HepG2 (cell line): ENCODE measurements at regions not wholly inside any gene's neighbourhood (a gene's known extent, or its start where the extent isn't known, plus 50 kb on each side); places are given as distances from the start of the nearest gene placed in this dataset.

Source experiments
- ATAC-seq: fragments of 200-7000 bp; cut with Tn5 transposase; 3 replicates; pipeline ENCODE4 v1.9.1; 2020; ENCODE audit warnings: mild to moderate bottlenecking, moderate library complexity
- BruUV-seq: library from RNA; stranded (reverse); fragments of 400-500 nt; replicated peaks from 2 replicates; lab custom pipeline; 2021; lab: Mats Ljungman, UMichigan
- CTCF ChIA-PET: fragments of 300-600 bp; formaldehyde crosslinking; extraction: SDS; loops from one replicate; lab custom pipeline; 2021; ENCODE audit warnings: low total read pairs, inconsistent platforms, low intra/inter-chr PET ratio; lab: Yijun Ruan, JAX
- POLR2A ChIA-PET: fragments of 350-600 bp; sonication (Branson Sonifier 250); formaldehyde crosslinking; loops from one replicate; lab custom pipeline; 2020; ENCODE audit warnings: antibody characterized with exemption, inconsistent platforms; lab: Yijun Ruan, JAX
- DNase-seq: peaks from one replicate; pipeline ENCODE4 v3.0.0-alpha.2; 2015; ENCODE audit warnings: low spot score
- FAIRE-seq: peaks from 3 replicates; lab custom pipeline; 2011; peaks lifted over from hg19 to GRCh38; lab: Jason Lieb, UNC
- H2AFZ ChIP-seq: one replicate; pipeline ENCODE4 v1.6.1; 2011; ENCODE audit warnings: low read length, inconsistent platforms
- H3K27ac ChIP-seq: fragments of 300-600 bp; 3 replicates; pipeline ENCODE4 v1.8.0; 2011; ENCODE audit warnings: mixed run types, mild to moderate bottlenecking, mixed read lengths, low read length, inconsistent platforms; ENCODE audit not compliant: insufficient read depth; ENCODE audit errors: extremely low read length
- H3K27me3 ChIP-seq, 2 experiments: fragments of 200-600 bp in 1 of 2; 2 replicates in 1 of 2; 3 replicates in 1 of 2; pipeline versions ENCODE4 v1.6.0 to v1.8.0; 2011; ENCODE audit warnings: low read length in 2 of 2, mild to moderate bottlenecking in 2 of 2, moderate library complexity in 2 of 2, inconsistent platforms in 1 of 2; ENCODE audit not compliant: insufficient read depth in 2 of 2, control insufficient read depth in 1 of 2
- H3K36me3 ChIP-seq, 2 experiments: fragments of 200-600 bp in 1 of 2; replicated peaks in 1 of 2; 2 replicates in 1 of 2; 3 replicates in 1 of 2; pipeline versions ENCODE4 v1.5.1 to v1.8.0; 2011; ENCODE audit warnings: low read length in 2 of 2, inconsistent platforms in 1 of 2; ENCODE audit not compliant: insufficient read depth in 2 of 2, control insufficient read depth in 1 of 2
- H3K4me1 ChIP-seq: 2 replicates; pipeline ENCODE4 v1.5.1; 2012; ENCODE audit warnings: low read length, inconsistent platforms; ENCODE audit not compliant: insufficient read depth
- H3K4me2 ChIP-seq: 2 replicates; pipeline ENCODE4 v1.6.0; 2011; ENCODE audit warnings: low read depth, low read length, inconsistent platforms
- H3K4me3 ChIP-seq, 3 experiments: fragments of 200-600 bp in 1 of 3; sonication (generic), shearing (Covaris generic) in 1 of 3; replicated peaks in 1 of 3; 2 replicates each; pipeline ENCODE4 v1.5.1; 2011 to 2016; ENCODE audit warnings: low read length in 3 of 3, inconsistent platforms in 2 of 3, low read depth in 2 of 3, mild to moderate bottlenecking in 2 of 3, control low read depth in 1 of 3, mixed read lengths in 1 of 3; ENCODE audit not compliant: insufficient read depth in 1 of 3
- H3K79me2 ChIP-seq: one replicate; pipeline ENCODE4 v1.6.1; 2011; ENCODE audit warnings: low read length, inconsistent platforms; ENCODE audit not compliant: insufficient read depth
- H3K9ac ChIP-seq: 2 replicates; pipeline ENCODE4 v1.6.0; 2011; ENCODE audit warnings: mild to moderate bottlenecking, low read depth, low read length, inconsistent platforms; ENCODE audit not compliant: insufficient read depth
- H3K9me3 ChIP-seq: 2 replicates; pipeline ENCODE4 v1.5.1; 2012; ENCODE audit warnings: mild to moderate bottlenecking, low read length
- H4K20me1 ChIP-seq: 2 replicates; pipeline ENCODE4 v1.6.0; 2011; ENCODE audit warnings: inconsistent platforms, mild to moderate bottlenecking, low read length, moderate library complexity; ENCODE audit not compliant: insufficient read depth
- ARNT2 ChIP-seq: sonication (generic); formaldehyde crosslinking; IDR thresholded peaks from 2 replicates; pipeline ENCODE4 v1.8.0; 2022; ENCODE audit warnings: mild to moderate bottlenecking, low read depth, missing genetic modification reagents, moderate library complexity
- ELF4 ChIP-seq: sonication (generic); formaldehyde crosslinking; IDR thresholded peaks from 2 replicates; pipeline ENCODE4 v1.5.0; 2020; ENCODE audit warnings: missing genetic modification reagents, mild to moderate bottlenecking, moderate library complexity, borderline replicate concordance
- ETV6 ChIP-seq: sonication (generic); formaldehyde crosslinking; conservative IDR thresholded peaks from 2 replicates; pipeline ENCODE4 v1.4.0; 2020; ENCODE audit warnings: missing genetic modification reagents
- IRF9 ChIP-seq: sonication (generic); formaldehyde crosslinking; IDR thresholded peaks from 2 replicates; pipeline ENCODE4 v1.8.0; 2022; ENCODE audit warnings: missing genetic modification reagents, mild to moderate bottlenecking, borderline replicate concordance
- JDP2 ChIP-seq: sonication (generic); formaldehyde crosslinking; IDR thresholded peaks from 2 replicates; pipeline ENCODE4 v1.8.1; 2022; ENCODE audit warnings: missing genetic modification reagents, borderline replicate concordance
- MBD4 ChIP-seq: IDR thresholded peaks from 2 replicates; pipeline ENCODE4 v1.6.1; 2012; ENCODE audit warnings: low read length, inconsistent platforms, borderline replicate concordance
- NR1H2 ChIP-seq: sonication (generic); formaldehyde crosslinking; IDR thresholded peaks from 2 replicates; pipeline ENCODE4 v1.8.1; 2022; ENCODE audit warnings: low read depth, missing genetic modification reagents, borderline replicate concordance
- REPIN1 ChIP-seq: sonication (generic); formaldehyde crosslinking; IDR thresholded peaks from 2 replicates; pipeline ENCODE4 v1.8.0; 2022; ENCODE audit warnings: missing genetic modification reagents, low read depth, mild to moderate bottlenecking, borderline replicate concordance
- SP4 ChIP-seq: sonication (generic); formaldehyde crosslinking; IDR thresholded peaks from 2 replicates; pipeline ENCODE4 v1.8.1; 2023; ENCODE audit warnings: mild to moderate bottlenecking, missing genetic modification reagents
- TAF1 ChIP-seq: sonication (generic); formaldehyde crosslinking; IDR thresholded peaks from 2 replicates; pipeline ENCODE4 v1.4.0; 2020; ENCODE audit warnings: missing genetic modification reagents
- TCF7 ChIP-seq: sonication (generic); IDR thresholded peaks from 2 replicates; pipeline ENCODE4 v1.6.1; 2016; ENCODE audit warnings: antibody characterized with exemption, low read depth
- YEATS4 ChIP-seq: sonication (generic); formaldehyde crosslinking; IDR thresholded peaks from 2 replicates; pipeline ENCODE4 v1.4.0; 2020; ENCODE audit warnings: missing genetic modification reagents, borderline replicate concordance
- ZFP82 ChIP-seq: sonication (generic); formaldehyde crosslinking; IDR thresholded peaks from 2 replicates; pipeline ENCODE4 v1.5.1; 2020; ENCODE audit warnings: mild to moderate bottlenecking, missing genetic modification reagents, borderline replicate concordance
- ZNF577 ChIP-seq: sonication (generic); formaldehyde crosslinking; IDR thresholded peaks from 2 replicates; pipeline ENCODE4 v1.4.0; 2020; ENCODE audit warnings: mild to moderate bottlenecking, low read depth, missing genetic modification reagents, borderline replicate concordance
- WGBS: methylation state at CpG from one replicate; pipeline ENCODE4 v1.1.6; 2017; ENCODE audit warnings: low lambda C conversion rate; 5-methylcytosine and 5-hydroxymethylcytosine counted together
- in situ Hi-C: cut with HindIII; loops from 2 replicates; pipeline ENCODE4 v1.10.0; 2017; ENCODE audit warnings: low pct_unique_long_range_greater_than_20kb; ENCODE audit not compliant: extremely low pct_ligation_motif_present
- intact Hi-C: fragments of 100-400 bp; cut with micrococcal nuclease; formaldehyde crosslinking; loops from one replicate; pipeline ENCODE4 v1.10.0; 2022; ENCODE audit not compliant: unreplicated experiment
- TF ChIP-seq, protein P1 (sequence below): sonication (generic); formaldehyde crosslinking; IDR thresholded peaks from 2 replicates; pipeline ENCODE4 v1.5.1; 2020; ENCODE audit warnings: mild to moderate bottlenecking, missing genetic modification reagents, moderate library complexity
- TF ChIP-seq, protein P2 (sequence below): IDR thresholded peaks from 2 replicates; pipeline ENCODE4 v1.6.1; 2016; ENCODE audit warnings: missing genetic modification reagents, missing compliant biosample characterization

GRCh38 chr12:90193500-90193899 is 484.9 kb upstream of the ATP2B1 start (continued):
- TF ChIP-seq ARNT2 (CRISPR knock-in tag) (no peak), SP4 (CRISPR knock-in tag) (no peak)

GRCh38 chr12:90188857-90189256 is 480.2 kb upstream of the ATP2B1 start:
- no peak overlapping the region for H2AFZ ChIP-seq
- no peaks in the 10 kb centered on the region for H3K79me2 ChIP-seq
- H3K27ac ChIP-seq, result no peak overlapping the region
- no peak for FAIRE-seq
- intact Hi-C loops (no loop called here), in situ Hi-C loops (no loop called here)
- CTCF ChIA-PET, result no interaction called here
- H3K4me2 ChIP-seq, result no peak overlapping the region
- POLR2A ChIA-PET, result no interaction called here
- H3K4me3 ChIP-seq, result no peak overlapping the region
- H3K36me3 ChIP-seq, result no peaks in the 10 kb centered on the region
- H3K27me3 ChIP-seq, result no peaks in the 10 kb centered on the region
- no peak for DNase-seq
- no TSS peak for BruUV-seq
- peaks cover 75% of the 10 kb centered on the region for H3K9me3 ChIP-seq
- 2% methylated on average over 2 of the region's 2 CpGs for WGBS
- no peak overlapping the region for H3K9ac ChIP-seq
- no peak for ATAC-seq
- H3K4me1 ChIP-seq, result no peaks in the 10 kb centered on the region
- H4K20me1 ChIP-seq, result no peaks in the 10 kb centered on the region
- TF ChIP-seq TAF1 (CRISPR knock-in tag) (no peak), YEATS4 (CRISPR knock-in tag) (no peak), NR1H2 (no peak), ETV6 (no peak), ELF4 (no peak), MBD4 (no peak), IRF9 (CRISPR knock-in tag) (no peak), TCF7 (no peak), ZNF577 (CRISPR knock-in tag) (no peak), ZFP82 (CRISPR knock-in tag) (no peak), JDP2 (CRISPR knock-in tag) (no peak), REPIN1 (no peak)
- TF ChIP-seq, protein P1, sequence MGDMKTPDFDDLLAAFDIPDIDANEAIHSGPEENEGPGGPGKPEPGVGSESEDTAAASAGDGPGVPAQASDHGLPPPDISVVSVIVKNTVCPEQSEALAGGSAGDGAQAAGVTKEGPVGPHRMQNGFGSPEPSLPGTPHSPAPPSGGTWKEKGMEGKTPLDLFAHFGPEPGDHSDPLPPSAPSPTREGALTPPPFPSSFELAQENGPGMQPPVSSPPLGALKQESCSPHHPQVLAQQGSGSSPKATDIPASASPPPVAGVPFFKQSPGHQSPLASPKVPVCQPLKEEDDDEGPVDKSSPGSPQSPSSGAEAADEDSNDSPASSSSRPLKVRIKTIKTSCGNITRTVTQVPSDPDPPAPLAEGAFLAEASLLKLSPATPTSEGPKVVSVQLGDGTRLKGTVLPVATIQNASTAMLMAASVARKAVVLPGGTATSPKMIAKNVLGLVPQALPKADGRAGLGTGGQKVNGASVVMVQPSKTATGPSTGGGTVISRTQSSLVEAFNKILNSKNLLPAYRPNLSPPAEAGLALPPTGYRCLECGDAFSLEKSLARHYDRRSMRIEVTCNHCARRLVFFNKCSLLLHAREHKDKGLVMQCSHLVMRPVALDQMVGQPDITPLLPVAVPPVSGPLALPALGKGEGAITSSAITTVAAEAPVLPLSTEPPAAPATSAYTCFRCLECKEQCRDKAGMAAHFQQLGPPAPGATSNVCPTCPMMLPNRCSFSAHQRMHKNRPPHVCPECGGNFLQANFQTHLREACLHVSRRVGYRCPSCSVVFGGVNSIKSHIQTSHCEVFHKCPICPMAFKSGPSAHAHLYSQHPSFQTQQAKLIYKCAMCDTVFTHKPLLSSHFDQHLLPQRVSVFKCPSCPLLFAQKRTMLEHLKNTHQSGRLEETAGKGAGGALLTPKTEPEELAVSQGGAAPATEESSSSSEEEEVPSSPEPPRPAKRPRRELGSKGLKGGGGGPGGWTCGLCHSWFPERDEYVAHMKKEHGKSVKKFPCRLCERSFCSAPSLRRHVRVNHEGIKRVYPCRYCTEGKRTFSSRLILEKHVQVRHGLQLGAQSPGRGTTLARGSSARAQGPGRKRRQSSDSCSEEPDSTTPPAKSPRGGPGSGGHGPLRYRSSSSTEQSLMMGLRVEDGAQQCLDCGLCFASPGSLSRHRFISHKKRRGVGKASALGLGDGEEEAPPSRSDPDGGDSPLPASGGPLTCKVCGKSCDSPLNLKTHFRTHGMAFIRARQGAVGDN, result no peak
- TF ChIP-seq, protein P2, sequence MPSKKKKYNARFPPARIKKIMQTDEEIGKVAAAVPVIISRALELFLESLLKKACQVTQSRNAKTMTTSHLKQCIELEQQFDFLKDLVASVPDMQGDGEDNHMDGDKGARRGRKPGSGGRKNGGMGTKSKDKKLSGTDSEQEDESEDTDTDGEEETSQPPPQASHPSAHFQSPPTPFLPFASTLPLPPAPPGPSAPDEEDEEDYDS (CRISPR knock-in tag), result no peak
